ENCODE measurements at regions not wholly inside any gene's neighbourhood (a gene's known extent, or its start where the extent isn't known, plus 50 kb on each side); places are given as distances from the start of the nearest gene placed in this dataset.

DNA sequence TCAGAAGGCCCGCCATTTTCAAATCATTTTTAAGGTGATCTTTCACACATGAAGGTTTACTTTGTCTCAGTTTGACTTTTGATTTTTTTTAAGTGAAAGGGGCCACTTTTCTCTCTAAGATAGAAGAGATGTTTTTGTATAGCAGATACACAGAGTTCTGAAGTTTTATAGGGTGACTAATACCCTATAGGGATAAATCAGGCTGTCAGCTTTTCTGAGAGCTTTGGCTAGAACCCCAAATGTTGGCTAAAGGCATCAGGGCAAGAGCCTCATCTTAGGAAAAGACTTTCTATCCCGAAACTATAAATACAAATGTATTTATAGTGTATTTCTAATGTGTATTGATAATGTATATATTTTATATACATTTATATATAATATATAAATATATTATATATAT, 181.4 kb downstream of the TBX18 start:
- Histone ChIP-seq H3K9me1 (ENCODE audit: control insufficient read depth, insufficient read depth, low read length) (no peaks in the 10 kb centered on the region), H4K20me1 (replicated peaks; ENCODE audit: control insufficient read depth, insufficient read depth, low read length) (no peaks in the 10 kb centered on the region), H3K4me3 (no peak overlapping the region), H3K9me3 (replicated peaks; ENCODE audit: control insufficient read depth, insufficient read depth, low read depth, low read length) (no peaks in the 10 kb centered on the region), H3K9ac (ENCODE audit: insufficient read depth in 1 of 2, low read depth in 2 of 2, low read length in 2 of 2) (no peak overlapping the region), H3K27ac (ENCODE audit: extremely low read depth, low read depth, low read length) (no peak overlapping the region), H2AFZ (ENCODE audit: low read depth, low read length) (no peak overlapping the region), H3K27me3 (ENCODE audit: control insufficient read depth in 2 of 2, insufficient read depth in 2 of 2, low read length in 2 of 2) (no peaks in the 10 kb centered on the region), H3K36me3 (ENCODE audit: control insufficient read depth, insufficient read depth, low read length) (no peaks in the 10 kb centered on the region), H3K79me2 (ENCODE audit: control insufficient read depth, insufficient read depth, low read length) (no peaks in the 10 kb centered on the region), H3K4me1 (replicated peaks in 1 of 2; ENCODE audit: control insufficient read depth in 2 of 2, insufficient read depth in 2 of 2, low read length in 2 of 2) (peaks cover 0 to 7% of the 10 kb centered on the region in 2 experiments; a peak in 4 of 5 replicates), H3K4me2 (ENCODE audit: insufficient read depth, low read length) (no peak overlapping the region)
- no peak for FAIRE-seq
- in situ Hi-C loops (cut with MboI) = no loop called here
- no peak for ATAC-seq
- TF ChIP-seq HNRNPK (IDR thresholded peaks at IDR 0.05; ENCODE audit: low read depth, low read length, poor library complexity, severe bottlenecking) (no peak), ZNF583 (CRISPR knock-in tag; IDR thresholded peaks at IDR 0.05) (no peak), ZSCAN29 (IDR thresholded peaks at IDR 0.05) (no peak), NCOA6 (IDR thresholded peaks at IDR 0.05) (no peak)
- no TSS peak for BruUV-seq (replicated peaks)
- 7% methylated on average over 2 of the region's 2 CpGs for WGBS (ENCODE audit: insufficient coverage, low coverage, missing lambda C conversion rate)
- intact Hi-C loops (cut with micrococcal nuclease) = no loop called here
- no peak for DNase-seq (ENCODE audit: extremely low read depth in 1 of 4, low spot score in 3 of 4)
- ChIA-PET POLR2A (no interaction called here), CTCF (ENCODE audit: low intra/inter-chr PET ratio) (no interaction called here)

DNA sequence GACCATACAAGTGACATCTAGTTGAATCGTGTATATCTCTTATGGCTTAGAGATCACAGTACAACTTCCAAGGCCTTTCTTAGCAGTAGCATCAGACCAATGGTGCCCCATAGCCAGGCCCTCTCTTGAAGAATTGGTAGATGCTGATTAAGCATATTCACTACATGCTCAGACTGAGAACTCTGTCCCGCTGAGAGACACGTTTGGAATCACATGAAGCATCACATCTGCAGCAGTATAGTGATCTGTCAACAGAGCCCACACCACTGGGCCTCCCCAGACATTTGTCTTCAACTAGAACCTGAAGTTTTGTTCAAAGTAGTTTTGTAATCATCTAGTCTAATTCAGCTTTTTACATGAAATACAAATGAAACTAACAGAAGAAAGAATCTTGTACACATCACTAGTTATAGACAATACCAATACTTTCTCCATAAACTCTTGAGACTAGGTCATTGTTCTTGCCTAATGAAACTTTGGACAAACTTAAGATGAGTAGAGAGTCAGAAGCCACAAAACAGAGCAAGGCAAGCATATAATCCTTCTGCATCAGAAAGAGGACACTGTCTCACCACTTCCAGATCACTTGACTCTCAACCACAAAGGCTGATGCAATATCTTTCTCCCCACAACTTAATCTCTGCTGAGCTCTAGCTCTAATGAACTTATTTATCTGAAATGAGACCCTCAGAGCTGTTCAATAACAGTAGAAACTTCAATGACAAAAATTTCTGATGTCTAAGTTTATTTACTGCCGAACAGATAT, 182.7 kb downstream of the TBX18 start:
- CTCF ChIA-PET (ENCODE audit: low intra/inter-chr PET ratio) = no interaction called here
- H3K27ac ChIP-seq (ENCODE audit: extremely low read depth, low read depth, low read length) = no peak overlapping the region
- FAIRE-seq = no peak
- TF ChIP-seq, protein P1, sequence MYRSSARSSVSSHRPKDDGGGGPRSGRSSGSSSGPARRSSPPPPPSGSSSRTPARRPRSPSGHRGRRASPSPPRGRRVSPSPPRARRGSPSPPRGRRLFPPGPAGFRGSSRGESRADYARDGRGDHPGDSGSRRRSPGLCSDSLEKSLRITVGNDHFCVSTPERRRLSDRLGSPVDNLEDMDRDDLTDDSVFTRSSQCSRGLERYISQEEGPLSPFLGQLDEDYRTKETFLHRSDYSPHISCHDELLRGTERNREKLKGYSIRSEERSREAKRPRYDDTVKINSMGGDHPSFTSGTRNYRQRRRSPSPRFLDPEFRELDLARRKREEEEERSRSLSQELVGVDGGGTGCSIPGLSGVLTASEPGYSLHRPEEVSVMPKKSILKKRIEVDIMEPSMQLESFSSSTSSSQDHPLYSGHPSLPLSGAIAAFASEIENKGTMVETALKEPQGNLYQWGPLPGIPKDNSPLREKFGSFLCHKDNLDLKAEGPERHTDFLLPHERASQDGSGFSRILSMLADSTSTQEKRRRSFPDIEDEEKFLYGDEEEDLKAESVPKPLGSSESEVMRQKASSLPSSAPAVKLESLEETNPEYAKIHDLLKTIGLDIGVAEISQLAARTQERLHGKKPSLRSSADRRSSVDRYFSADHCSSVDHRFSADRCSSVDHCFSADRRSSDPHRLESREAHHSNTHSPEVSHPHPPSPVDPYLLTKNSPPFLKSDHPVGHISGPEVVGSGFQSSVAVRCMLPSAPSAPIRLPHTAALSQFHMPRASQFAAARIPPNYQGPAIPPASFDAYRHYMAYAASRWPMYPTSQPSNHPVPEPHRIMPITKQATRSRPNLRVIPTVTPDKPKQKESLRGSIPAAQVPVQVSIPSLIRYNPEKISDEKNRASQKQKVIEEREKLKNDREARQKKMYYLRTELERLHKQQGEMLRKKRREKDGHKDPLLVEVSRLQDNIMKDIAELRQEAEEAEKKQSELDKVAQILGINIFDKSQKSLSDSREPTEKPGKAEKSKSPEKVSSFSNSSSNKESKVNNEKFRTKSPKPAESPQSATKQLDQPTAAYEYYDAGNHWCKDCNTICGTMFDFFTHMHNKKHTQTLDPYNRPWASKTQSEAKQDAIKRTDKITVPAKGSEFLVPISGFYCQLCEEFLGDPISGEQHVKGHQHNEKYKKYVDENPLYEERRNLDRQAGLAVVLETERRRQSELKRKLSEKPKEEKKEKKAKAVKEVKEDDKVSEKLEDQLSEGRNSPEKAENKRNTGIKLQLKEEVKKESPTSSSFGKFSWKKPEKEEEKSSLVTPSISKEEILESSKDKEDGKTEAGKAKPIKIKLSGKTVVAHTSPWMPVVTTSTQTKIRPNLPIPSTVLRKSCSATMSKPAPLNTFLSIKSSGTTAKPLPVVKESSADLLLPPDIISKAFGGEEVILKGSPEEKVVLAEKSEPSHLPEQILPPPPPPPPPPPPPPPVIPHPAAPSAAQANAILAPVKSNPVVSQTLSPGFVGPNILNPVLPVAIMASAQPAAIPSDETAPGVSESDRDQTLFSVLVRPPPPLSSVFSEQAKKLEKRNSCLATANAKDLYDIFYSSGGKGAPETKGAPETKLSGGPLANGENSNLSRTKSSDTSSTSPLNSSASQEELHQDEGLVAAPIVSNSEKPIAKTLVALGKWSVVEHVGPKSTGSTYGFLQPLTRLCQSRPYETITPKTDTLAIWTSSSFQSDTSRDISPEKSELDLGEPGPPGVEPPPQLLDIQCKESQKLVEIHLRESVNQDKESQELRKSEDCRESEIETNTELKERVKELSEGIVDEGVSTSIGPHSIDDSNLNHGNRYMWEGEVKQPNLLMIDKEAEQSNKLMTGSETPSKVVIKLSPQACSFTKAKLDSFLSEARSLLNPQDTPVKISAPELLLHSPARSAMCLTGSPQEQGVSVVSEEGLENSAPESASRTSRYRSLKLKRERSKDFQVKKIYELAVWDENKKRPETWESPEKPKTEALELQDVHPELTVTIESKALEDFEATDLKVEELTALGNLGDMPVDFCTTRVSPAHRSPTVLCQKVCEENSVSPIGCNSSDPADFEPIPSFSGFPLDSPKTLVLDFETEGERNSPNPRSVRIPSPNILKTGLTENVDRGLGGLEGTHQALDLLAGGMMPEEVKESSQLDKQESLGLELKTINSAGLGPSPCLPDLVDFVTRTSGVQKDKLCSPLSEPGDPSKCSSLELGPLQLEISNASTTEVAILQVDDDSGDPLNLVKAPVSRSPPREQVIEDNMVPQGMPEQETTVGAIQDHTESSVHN (IDR thresholded peaks at IDR 0.05; ENCODE audit: borderline replicate concordance in 1 of 2, low read depth in 1 of 2) = 0 out of 4 replicates have a peak, but pooled peaks of 1 of the 2 experiments have one; percentile 46
- TF ChIP-seq ESRRA (IDR thresholded peaks at IDR 0.05; ENCODE audit: borderline replicate concordance, low read depth) = peak; percentile 61; the same call in 1 of the 2 replicates
- TF ChIP-seq TRIM24 (IDR thresholded peaks at IDR 0.05) = peak in 1 of 2 experiments; percentile 21; a peak in 1 of 4 replicates
- TF ChIP-seq ZEB2 (IDR thresholded peaks at IDR 0.05) = no peak
- TF ChIP-seq PTRF (tag; IDR thresholded peaks at IDR 0.05) = no peak

More for the DNA sequence above, 182.7 kb downstream of the TBX18 start:
- H3K9ac ChIP-seq (ENCODE audit: insufficient read depth in 1 of 2, low read depth in 2 of 2, low read length in 2 of 2) = no peak overlapping the region
- no peaks in the 10 kb centered on the region for H3K79me2 ChIP-seq (ENCODE audit: control insufficient read depth, insufficient read depth, low read length)
- in situ Hi-C loops (cut with MboI) (no loop called here), intact Hi-C loops (cut with micrococcal nuclease) (no loop called here)
- no peaks in the 10 kb centered on the region for H4K20me1 ChIP-seq (replicated peaks; ENCODE audit: control insufficient read depth, insufficient read depth, low read length)
- no peaks in the 10 kb centered on the region; a peak in 1 of 5 replicates for H3K4me1 ChIP-seq (replicated peaks in 1 of 2; ENCODE audit: control insufficient read depth in 2 of 2, insufficient read depth in 2 of 2, low read length in 2 of 2)
- no TSS peak for BruUV-seq (replicated peaks)
- WGBS (ENCODE audit: insufficient coverage, low coverage, missing lambda C conversion rate) = 0% methylated on average over 4 of the region's 4 CpGs
- H2AFZ ChIP-seq (ENCODE audit: low read depth, low read length) = no peak overlapping the region
- H3K36me3 ChIP-seq (ENCODE audit: control insufficient read depth, insufficient read depth, low read length) = no peaks in the 10 kb centered on the region
- H3K4me3 ChIP-seq = no peak overlapping the region
- POLR2A ChIA-PET = no interaction called here
- H3K9me1 ChIP-seq (ENCODE audit: control insufficient read depth, insufficient read depth, low read length) = no peaks in the 10 kb centered on the region
- no peaks in the 10 kb centered on the region for H3K27me3 ChIP-seq (ENCODE audit: control insufficient read depth in 2 of 2, insufficient read depth in 2 of 2, low read length in 2 of 2)
- ATAC-seq = no peak
- DNase-seq (ENCODE audit: extremely low read depth in 1 of 4, low spot score in 3 of 4) = no peak
- H3K9me3 ChIP-seq (replicated peaks; ENCODE audit: control insufficient read depth, insufficient read depth, low read depth, low read length) = no peaks in the 10 kb centered on the region
- no peak overlapping the region for H3K4me2 ChIP-seq (ENCODE audit: insufficient read depth, low read length)

Data from K562 (cell line).